ENCODE measurements at regions not wholly inside any gene's neighbourhood (a gene's known extent, or its start where the extent isn't known, plus 50 kb on each side); places are given as distances from the start of the nearest gene placed in this dataset.

GRCh38 chr11:104652996-104653395 lies 245.3 kb downstream of the CASP12 start:
- FAIRE-seq (no peak), DNase-seq (ENCODE audit: insufficient read length, low spot score) (no peak)
- no peak for TF ChIP-seq CTCF (IDR thresholded peaks at IDR 0.05; ENCODE audit: insufficient read depth, missing control alignments)

- no peak for DNase-seq (ENCODE audit: insufficient read length, low spot score)
- FAIRE-seq = no peak
- no peak for TF ChIP-seq CTCF (IDR thresholded peaks at IDR 0.05; ENCODE audit: insufficient read depth, missing control alignments)
Measured at GRCh38 chr11:104650234-104650633, 248.0 kb downstream of the CASP12 start.

- FAIRE-seq (no peak), DNase-seq (ENCODE audit: insufficient read length, low spot score) (no peak)
- no peak for TF ChIP-seq CTCF (IDR thresholded peaks at IDR 0.05; ENCODE audit: insufficient read depth, missing control alignments)
Measured at GRCh38 chr11:104649002-104649401, 249.3 kb downstream of the CASP12 start.

- no peak for TF ChIP-seq CTCF (IDR thresholded peaks at IDR 0.05; ENCODE audit: insufficient read depth, missing control alignments)
- FAIRE-seq (no peak), DNase-seq (ENCODE audit: insufficient read length, low spot score) (no peak)
Measured at GRCh38 chr11:104645261-104646222, 252.7 kb downstream of the CASP12 start.

- TF ChIP-seq CTCF (IDR thresholded peaks at IDR 0.05; ENCODE audit: insufficient read depth, missing control alignments) = no peak
- DNase-seq (ENCODE audit: insufficient read length, low spot score) = no peak
- FAIRE-seq = no peak
Measured at GRCh38 chr11:104637662-104638170, 260.5 kb downstream of the CASP12 start.

GRCh38 chr11:104633226-104633625 lies 265.0 kb downstream of the CASP12 start:
- no peak for FAIRE-seq
- no peak for TF ChIP-seq CTCF (IDR thresholded peaks at IDR 0.05; ENCODE audit: insufficient read depth, missing control alignments)
- no peak for DNase-seq (ENCODE audit: insufficient read length, low spot score)

- DNase-seq (ENCODE audit: insufficient read length, low spot score) = no peak
- no peak for FAIRE-seq
- no peak for TF ChIP-seq CTCF (IDR thresholded peaks at IDR 0.05; ENCODE audit: insufficient read depth, missing control alignments)
Measured at GRCh38 chr11:104630352-104630751, 267.9 kb downstream of the CASP12 start.
